ENCODE measurements at regions not wholly inside any gene's neighbourhood (a gene's known extent, or its start where the extent isn't known, plus 50 kb on each side); places are given as distances from the start of the nearest gene placed in this dataset.
"Not testable (repeated sequence)": the region's sequence is repeated elsewhere in the genome, so short reads cannot be mapped to it uniquely, and the experiment has no call there.

DNA sequence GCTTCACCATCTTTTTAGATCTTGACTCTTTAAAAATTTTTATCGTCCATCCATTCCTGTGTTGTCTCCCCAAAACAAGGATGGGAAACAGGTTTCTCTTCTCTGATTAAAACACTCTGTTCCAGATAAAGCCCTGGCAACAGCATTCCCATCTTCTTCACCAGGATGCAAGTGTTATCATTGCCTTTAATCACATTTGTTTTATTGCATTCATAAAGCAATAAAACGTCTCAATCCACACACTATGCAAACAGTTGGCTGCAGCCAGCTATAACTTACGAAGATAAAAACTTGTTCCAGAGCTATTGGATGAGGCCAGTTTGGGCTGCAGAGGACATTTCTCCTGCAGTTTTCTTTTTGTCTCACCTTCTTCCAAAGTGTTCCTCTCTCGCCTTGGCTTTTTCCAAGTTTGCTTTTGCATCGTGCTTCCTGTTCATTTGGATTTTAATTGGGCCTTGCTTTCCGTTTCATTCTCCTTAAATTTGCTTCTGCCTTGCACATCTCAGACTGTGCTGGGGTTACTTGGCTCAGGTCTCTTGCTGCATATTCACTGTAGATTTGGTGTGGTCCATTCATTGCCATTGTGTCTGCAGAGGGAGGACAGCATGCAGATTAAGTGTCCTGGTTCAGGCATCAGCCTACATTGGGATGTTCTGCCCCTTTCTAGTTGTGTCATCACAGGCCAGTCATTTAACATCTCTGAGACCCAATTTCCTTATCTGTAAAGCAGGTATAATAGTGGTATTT is 136.5 kb upstream of the LIFR start:
- Histone ChIP-seq H3K4me1 (no peaks in the 10 kb centered on the region), H3K4me3 (no peak overlapping the region), H3K27me3 (no peaks in the 10 kb centered on the region), H3K27ac (no peak overlapping the region), H3K36me3 (no peaks in the 10 kb centered on the region), H3K9me3 (no peaks in the 10 kb centered on the region)
- TF ChIP-seq POLR2AphosphoS5 (IDR thresholded peaks at IDR 0.05) = no peak
- no peak for TF ChIP-seq POLR2A (IDR thresholded peaks at IDR 0.05)
- TF ChIP-seq EP300 (IDR thresholded peaks at IDR 0.05) = no peak
- TF ChIP-seq, protein P1, sequence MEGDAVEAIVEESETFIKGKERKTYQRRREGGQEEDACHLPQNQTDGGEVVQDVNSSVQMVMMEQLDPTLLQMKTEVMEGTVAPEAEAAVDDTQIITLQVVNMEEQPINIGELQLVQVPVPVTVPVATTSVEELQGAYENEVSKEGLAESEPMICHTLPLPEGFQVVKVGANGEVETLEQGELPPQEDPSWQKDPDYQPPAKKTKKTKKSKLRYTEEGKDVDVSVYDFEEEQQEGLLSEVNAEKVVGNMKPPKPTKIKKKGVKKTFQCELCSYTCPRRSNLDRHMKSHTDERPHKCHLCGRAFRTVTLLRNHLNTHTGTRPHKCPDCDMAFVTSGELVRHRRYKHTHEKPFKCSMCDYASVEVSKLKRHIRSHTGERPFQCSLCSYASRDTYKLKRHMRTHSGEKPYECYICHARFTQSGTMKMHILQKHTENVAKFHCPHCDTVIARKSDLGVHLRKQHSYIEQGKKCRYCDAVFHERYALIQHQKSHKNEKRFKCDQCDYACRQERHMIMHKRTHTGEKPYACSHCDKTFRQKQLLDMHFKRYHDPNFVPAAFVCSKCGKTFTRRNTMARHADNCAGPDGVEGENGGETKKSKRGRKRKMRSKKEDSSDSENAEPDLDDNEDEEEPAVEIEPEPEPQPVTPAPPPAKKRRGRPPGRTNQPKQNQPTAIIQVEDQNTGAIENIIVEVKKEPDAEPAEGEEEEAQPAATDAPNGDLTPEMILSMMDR (IDR thresholded peaks at IDR 0.05) = no peak
- WGBS = 78% methylated on average over 6 of the region's 6 CpGs
- no peak for DNase-seq (ENCODE audit: low spot score in 2 of 2)

DNA sequence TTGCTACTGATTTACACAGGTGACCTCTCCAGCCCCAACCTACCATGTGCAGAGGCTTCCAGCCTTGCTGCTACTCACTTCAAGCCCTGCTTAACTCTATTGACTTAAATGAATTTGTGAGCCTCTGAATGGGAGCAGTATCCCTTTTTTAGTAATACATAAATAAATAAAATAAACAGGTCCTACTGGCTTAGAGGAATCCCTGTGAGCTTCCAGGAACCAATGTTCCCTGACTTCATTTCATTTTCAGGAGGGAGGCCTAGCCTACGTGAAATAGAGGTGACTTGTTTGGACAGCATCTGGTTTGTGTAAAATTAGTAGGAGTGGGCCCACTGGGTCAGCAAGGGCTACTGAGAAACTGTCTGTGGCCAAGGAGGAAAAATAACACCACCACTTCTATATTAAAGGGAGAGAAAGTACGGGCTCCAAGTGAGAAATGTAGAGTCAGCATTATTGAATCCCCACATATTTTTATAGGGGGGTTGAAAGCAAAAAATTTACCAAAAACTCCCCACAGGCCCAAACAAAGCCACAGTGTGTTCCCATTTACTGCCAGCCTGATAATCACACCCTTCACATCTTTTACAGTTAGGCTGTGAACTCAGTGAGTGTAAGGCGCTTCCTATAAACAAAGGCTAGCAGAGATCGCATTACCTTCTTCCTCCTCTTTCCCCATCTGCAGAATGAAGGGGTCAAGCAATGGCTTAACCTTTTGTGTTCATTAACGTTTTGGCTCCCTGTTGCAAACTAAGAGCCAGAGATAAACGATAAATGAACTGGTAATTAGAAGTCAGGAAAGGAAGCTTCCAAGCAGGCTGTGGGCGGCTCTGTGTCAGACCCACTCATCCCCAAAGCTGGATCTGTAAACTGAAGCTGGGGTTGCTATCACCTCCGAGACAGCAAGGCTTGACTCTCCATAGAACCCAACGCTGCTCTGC is 138.8 kb upstream of the LIFR start:
- TF ChIP-seq EP300 (IDR thresholded peaks at IDR 0.05) (no peak), POLR2AphosphoS5 (IDR thresholded peaks at IDR 0.05) (no peak), POLR2A (IDR thresholded peaks at IDR 0.05) (no peak)
- TF ChIP-seq, protein P1 (IDR thresholded peaks at IDR 0.05) = no peak
- H3K27me3 ChIP-seq = no peaks in the 10 kb centered on the region
- no peak overlapping the region for H3K4me3 ChIP-seq
- H3K9me3 ChIP-seq = no peaks in the 10 kb centered on the region
- no peak for DNase-seq (ENCODE audit: low spot score in 2 of 2)
- no peak overlapping the region for H3K27ac ChIP-seq
- H3K36me3 ChIP-seq = no peaks in the 10 kb centered on the region
- H3K4me1 ChIP-seq = no peaks in the 10 kb centered on the region
- WGBS = 70% methylated on average over 9 of the region's 9 CpGs

DNA sequence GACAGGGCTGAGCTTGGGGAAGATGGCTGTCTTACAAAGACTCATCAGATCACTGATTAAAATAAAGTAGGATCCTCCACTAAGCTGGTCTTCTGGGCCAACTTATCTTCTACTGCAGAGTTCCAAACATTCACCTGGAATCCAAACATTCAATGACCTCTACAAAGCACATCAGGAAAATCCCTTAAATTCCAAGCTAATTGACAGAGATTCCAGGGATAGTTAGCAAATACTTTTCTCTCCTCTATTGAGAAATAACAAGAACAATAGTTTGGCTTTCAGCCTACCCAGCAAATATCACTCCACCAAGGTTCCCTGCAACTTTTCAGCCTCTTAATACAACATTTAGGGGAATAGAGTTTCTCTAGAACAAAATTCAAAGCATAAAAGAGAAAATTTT is 140.6 kb upstream of the LIFR start:
- H3K27me3 ChIP-seq = no peaks in the 10 kb centered on the region
- H3K27ac ChIP-seq = no peak overlapping the region
- no peak overlapping the region for H3K4me3 ChIP-seq
- no peaks in the 10 kb centered on the region for H3K9me3 ChIP-seq
- TF ChIP-seq EP300 (IDR thresholded peaks at IDR 0.05) = no peak
- no peaks in the 10 kb centered on the region for H3K36me3 ChIP-seq
- H3K4me1 ChIP-seq = no peaks in the 10 kb centered on the region
- DNase-seq (ENCODE audit: low spot score in 2 of 2) = no peak

DNA sequence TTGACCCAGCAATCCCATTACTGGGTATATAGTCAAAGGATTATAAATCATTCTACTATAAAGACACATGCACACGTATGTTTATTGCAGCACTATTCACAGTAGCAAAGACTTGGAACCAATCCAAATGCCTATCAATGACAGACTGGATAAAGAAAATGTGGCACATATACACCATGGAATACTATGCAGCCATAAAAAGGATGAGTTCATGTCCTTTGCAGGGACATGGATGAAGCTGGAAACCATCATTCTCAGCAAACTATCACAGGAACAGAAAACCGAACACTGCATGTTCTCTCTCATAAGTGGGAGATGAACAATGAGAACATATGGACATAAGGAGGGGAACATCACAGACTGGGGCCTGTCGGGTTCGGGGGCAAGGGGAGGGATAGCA is 140.3 kb upstream of the OSMR start:
- DNase-seq (ENCODE audit: low spot score in 2 of 2); H3K9me3 ChIP-seq; H3K4me1 ChIP-seq; H3K27ac ChIP-seq; H3K27me3 ChIP-seq; H3K36me3 ChIP-seq; H3K4me3 ChIP-seq: not testable (repeated sequence)
- 90% methylated on average over 4 of the region's 4 CpGs for WGBS

DNA sequence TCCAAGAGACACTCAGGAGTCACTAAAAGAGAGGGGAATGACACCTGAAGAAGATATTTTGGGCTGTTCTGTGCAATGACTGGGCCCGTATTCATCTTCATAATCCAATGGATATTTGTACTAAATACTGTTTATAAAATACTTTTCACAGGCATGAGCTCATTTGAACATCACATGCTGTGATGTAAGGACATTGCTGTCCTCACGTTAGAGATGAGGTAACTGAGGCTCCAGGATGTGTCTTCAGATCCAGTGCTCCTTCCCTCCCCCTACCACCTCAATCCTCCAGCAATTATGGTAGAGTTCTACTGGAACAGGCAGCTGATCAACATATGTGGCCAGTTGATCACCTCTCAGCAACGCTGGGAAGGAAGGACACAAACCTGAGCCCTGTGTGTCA is 139.4 kb upstream of the OSMR start:
- Histone ChIP-seq H3K27me3 (no peaks in the 10 kb centered on the region), H3K36me3 (no peaks in the 10 kb centered on the region), H3K4me3 (no peak overlapping the region), H3K4me1 (no peaks in the 10 kb centered on the region), H3K27ac (no peak overlapping the region), H3K9me3 (no peaks in the 10 kb centered on the region)
- 89% methylated on average over 3 of the region's 3 CpGs for WGBS
- no peak for DNase-seq (ENCODE audit: low spot score in 2 of 2)
- TF ChIP-seq, protein P1 (IDR thresholded peaks at IDR 0.05) = no peak
- no peak for TF ChIP-seq POLR2AphosphoS5 (IDR thresholded peaks at IDR 0.05)
- no peak for TF ChIP-seq POLR2A (IDR thresholded peaks at IDR 0.05)
- no peak for TF ChIP-seq EP300 (IDR thresholded peaks at IDR 0.05)
